Endodermal cell (in vitro differentiated cells): ENCODE measurements at regions not wholly inside any gene's neighbourhood (a gene's known extent, or its start where the extent isn't known, plus 50 kb on each side); places are given as distances from the start of the nearest gene placed in this dataset.
A peak's percentile ranks its signal among the peaks of the same experiment; 100 is the strongest.

Experiments
- DNase-seq: peaks from one replicate; pipeline ENCODE4 v3.0.0-alpha.2; 2017
- H3K27ac ChIP-seq: 2 replicates; pipeline ENCODE4 v1.5.1; 2013; ENCODE audit warnings: mild to moderate bottlenecking, low read depth, low read length, moderate library complexity
- H3K27me3 ChIP-seq: 2 replicates; pipeline ENCODE4 v1.6.1; 2013; ENCODE audit warnings: mild to moderate bottlenecking, low read length, moderate library complexity; ENCODE audit not compliant: insufficient read depth, control insufficient read depth, poor library complexity, severe bottlenecking
- H3K36me3 ChIP-seq: 2 replicates; pipeline ENCODE4 v1.7.0; 2013; ENCODE audit warnings: mild to moderate bottlenecking, low read length, moderate library complexity; ENCODE audit not compliant: control insufficient read depth, insufficient read depth
- H3K4me1 ChIP-seq: one replicate; pipeline ENCODE4 v1.7.0; 2013; ENCODE audit warnings: low read length; ENCODE audit not compliant: control insufficient read depth, insufficient read depth
- H3K4me3 ChIP-seq: 2 replicates; pipeline ENCODE4 v1.5.1; 2013; ENCODE audit warnings: mild to moderate bottlenecking, low read length, moderate library complexity
- H3K9ac ChIP-seq: 2 replicates; pipeline ENCODE4 v1.6.1; 2013; ENCODE audit warnings: mild to moderate bottlenecking, low read length, moderate library complexity; ENCODE audit not compliant: poor library complexity, severe bottlenecking; ENCODE audit errors: extremely low read depth
- H3K9me3 ChIP-seq: 2 replicates; pipeline ENCODE4 v1.6.1; 2013; ENCODE audit warnings: mild to moderate bottlenecking, low read length, moderate library complexity; ENCODE audit not compliant: control insufficient read depth
- H3K27ac Mint-ChIP-seq: 2 replicates; pipeline ENCODE4 v1.8.0; 2020; ENCODE audit warnings: mixed read lengths
- H3K27me3 Mint-ChIP-seq: 2 replicates; pipeline ENCODE4 v1.8.0; 2021; ENCODE audit warnings: mild to moderate bottlenecking, mixed read lengths; ENCODE audit not compliant: insufficient read depth
- H3K36me3 Mint-ChIP-seq: 2 replicates; pipeline ENCODE4 v1.8.0; 2020; ENCODE audit warnings: low read depth, mixed read lengths
- H3K4me1 Mint-ChIP-seq: 2 replicates; pipeline ENCODE4 v1.8.0; 2020; ENCODE audit warnings: mixed read lengths
- H3K4me3 Mint-ChIP-seq: 2 replicates; pipeline ENCODE4 v1.8.0; 2020; ENCODE audit warnings: mild to moderate bottlenecking, moderate library complexity, mixed read lengths
- H3K9me3 Mint-ChIP-seq: 2 replicates; pipeline ENCODE4 v1.8.0; 2020; ENCODE audit warnings: mild to moderate bottlenecking, mixed read lengths
- WGBS, 2 experiments: methylation state at CpG; one replicate each; pipeline versions ENCODE4 v1.1.5 to v1.1.7; 2013; ENCODE audit warnings: missing lambda C conversion rate in 2 of 2, mixed read lengths in 1 of 2; ENCODE audit not compliant: insufficient coverage in 1 of 2, insufficient read length in 1 of 2; 5-methylcytosine and 5-hydroxymethylcytosine counted together
- TF ChIP-seq, protein P1 (sequence below): fragments of 200-600 bp; sonication (generic); conservative IDR thresholded peaks from 2 replicates; pipeline ENCODE4 v1.5.0; 2021; ENCODE audit warnings: antibody characterized with exemption, mild to moderate bottlenecking

DNA sequence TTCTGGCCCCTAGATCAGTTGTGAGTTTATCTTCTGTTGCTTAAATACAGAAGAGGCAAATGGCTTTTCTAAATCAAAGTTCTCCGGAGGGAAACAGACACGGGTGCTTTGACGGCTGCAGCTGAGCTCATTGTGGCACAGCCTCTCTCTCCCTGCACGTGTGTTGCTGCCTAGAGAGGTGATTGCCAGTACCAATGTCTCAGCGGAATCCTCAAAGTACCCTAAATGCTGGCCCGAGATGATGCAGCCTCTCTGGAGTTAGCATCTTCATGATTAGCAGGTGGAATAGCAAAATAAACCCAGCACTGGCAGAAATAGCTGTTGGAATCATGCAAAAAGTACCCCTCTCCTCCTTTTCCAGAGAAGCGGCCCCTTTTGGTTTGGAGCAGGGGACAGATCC, 192.2 kb downstream of the PRDM2 start:
- Histone ChIP-seq H3K27ac (no peak overlapping the region), H3K9me3 (peaks cover 7% of the 10 kb centered on the region), H3K4me3 (peak overlapping the region; percentile 76), H3K4me1 (peaks cover 6% of the 10 kb centered on the region), H3K36me3 (no peaks in the 10 kb centered on the region), H3K27me3 (peaks cover 89% of the 10 kb centered on the region), H3K9ac (no peak overlapping the region)
- H3K27ac Mint-ChIP-seq = no peak overlapping the region
- H3K4me1 Mint-ChIP-seq = peaks cover 9% of the 10 kb centered on the region
- H3K27me3 Mint-ChIP-seq = peaks cover 42% of the 10 kb centered on the region
- H3K36me3 Mint-ChIP-seq = no peaks in the 10 kb centered on the region
- peak overlapping the region; percentile 48 for H3K4me3 Mint-ChIP-seq
- H3K9me3 Mint-ChIP-seq = peaks cover 3% of the 10 kb centered on the region
- WGBS, 2 experiments = 30 to 32% methylated on average over 7 of the region's 7 CpGs
- TF ChIP-seq, protein P1, sequence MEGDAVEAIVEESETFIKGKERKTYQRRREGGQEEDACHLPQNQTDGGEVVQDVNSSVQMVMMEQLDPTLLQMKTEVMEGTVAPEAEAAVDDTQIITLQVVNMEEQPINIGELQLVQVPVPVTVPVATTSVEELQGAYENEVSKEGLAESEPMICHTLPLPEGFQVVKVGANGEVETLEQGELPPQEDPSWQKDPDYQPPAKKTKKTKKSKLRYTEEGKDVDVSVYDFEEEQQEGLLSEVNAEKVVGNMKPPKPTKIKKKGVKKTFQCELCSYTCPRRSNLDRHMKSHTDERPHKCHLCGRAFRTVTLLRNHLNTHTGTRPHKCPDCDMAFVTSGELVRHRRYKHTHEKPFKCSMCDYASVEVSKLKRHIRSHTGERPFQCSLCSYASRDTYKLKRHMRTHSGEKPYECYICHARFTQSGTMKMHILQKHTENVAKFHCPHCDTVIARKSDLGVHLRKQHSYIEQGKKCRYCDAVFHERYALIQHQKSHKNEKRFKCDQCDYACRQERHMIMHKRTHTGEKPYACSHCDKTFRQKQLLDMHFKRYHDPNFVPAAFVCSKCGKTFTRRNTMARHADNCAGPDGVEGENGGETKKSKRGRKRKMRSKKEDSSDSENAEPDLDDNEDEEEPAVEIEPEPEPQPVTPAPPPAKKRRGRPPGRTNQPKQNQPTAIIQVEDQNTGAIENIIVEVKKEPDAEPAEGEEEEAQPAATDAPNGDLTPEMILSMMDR = no peak
- peak; percentile 47 for DNase-seq

DNA sequence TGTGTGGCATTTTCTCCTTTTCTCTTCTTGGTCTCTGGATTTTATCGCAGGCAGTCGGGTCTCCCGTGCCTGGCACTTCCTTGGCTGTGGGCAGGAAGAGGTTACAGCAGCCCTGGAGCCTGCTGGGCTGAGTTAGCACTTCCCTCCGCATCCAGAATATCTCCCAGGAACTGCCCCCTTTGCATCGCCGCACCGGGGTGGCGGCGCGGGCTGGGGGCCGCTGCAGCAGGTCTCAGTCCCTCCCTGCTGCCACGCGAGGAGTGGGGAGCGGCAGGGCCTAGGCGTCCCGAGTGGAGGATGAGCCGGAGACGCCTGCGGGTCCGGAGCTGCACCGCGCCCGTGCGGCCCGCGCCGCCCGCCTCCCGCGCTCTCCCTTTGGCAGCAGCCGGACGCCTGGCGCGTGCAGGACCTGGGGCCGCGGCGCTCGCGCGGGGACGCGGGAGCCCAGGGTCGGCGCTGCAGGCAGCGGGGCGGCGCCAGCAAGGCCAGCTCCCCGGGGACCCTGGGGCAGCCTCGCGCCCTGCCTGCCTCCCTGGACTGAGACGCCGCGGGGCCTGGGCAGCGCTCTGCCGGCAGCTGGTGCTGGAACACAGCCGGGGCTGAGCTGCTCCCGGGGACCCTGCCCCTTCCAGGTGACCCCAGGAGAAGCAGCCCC, 192.8 kb downstream of the PRDM2 start:
- peak; percentile 77 for DNase-seq
- TF ChIP-seq, protein P1 = no peak
- peaks cover 90% of the 10 kb centered on the region for H3K27me3 ChIP-seq
- Mint-ChIP-seq H3K27ac (no peak overlapping the region), H3K4me1 (peaks cover 9% of the 10 kb centered on the region), H3K36me3 (no peaks in the 10 kb centered on the region), H3K4me3 (peak overlapping the region; percentile 48), H3K27me3 (peaks cover 48% of the 10 kb centered on the region), H3K9me3 (peaks cover 3% of the 10 kb centered on the region)
- H3K4me1 ChIP-seq = peaks cover 6% of the 10 kb centered on the region
- H3K27ac ChIP-seq = no peak overlapping the region
- H3K9ac ChIP-seq = no peak overlapping the region
- 1 to 4% methylated on average over 3 to 57 of the region's 57 CpGs for WGBS, 2 experiments
- H3K36me3 ChIP-seq = no peaks in the 10 kb centered on the region
- H3K4me3 ChIP-seq = peak overlapping the region; percentile 76
- H3K9me3 ChIP-seq = peaks cover 7% of the 10 kb centered on the region

DNA sequence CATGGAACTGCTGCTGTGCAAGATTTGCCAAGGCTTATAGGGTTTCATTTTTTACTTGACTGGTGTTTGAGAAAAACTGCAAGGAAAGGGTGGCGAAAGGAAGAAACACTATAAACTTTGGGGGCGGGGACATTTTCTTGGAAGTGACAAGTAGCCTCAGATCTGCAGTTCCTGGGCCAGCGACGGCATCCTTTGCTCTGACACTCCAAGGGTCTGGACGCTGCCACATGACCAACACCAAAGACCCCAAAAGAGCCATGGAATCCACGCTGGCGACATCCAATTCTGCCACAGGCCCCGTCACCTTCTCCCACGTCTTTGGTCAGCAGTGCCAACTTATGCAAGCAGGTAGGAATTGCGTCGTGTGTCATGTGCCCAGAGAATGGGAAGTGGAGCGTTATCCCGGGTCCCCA, 193.4 kb downstream of the PRDM2 start:
- Histone ChIP-seq H3K9ac (no peak overlapping the region), H3K4me1 (peaks cover 4% of the 10 kb centered on the region), H3K9me3 (peaks cover 7% of the 10 kb centered on the region), H3K36me3 (no peaks in the 10 kb centered on the region), H3K27me3 (peaks cover 92% of the 10 kb centered on the region), H3K27ac (no peak overlapping the region), H3K4me3 (peak overlapping the region; percentile 76)
- Mint-ChIP-seq H3K27me3 (peaks cover 54% of the 10 kb centered on the region), H3K27ac (no peak overlapping the region), H3K36me3 (no peaks in the 10 kb centered on the region), H3K4me3 (peak overlapping the region; percentile 48), H3K9me3 (peaks cover 3% of the 10 kb centered on the region), H3K4me1 (peaks cover 9% of the 10 kb centered on the region)
- 44 to 51% methylated on average over 7 to 13 of the region's 13 CpGs for WGBS, 2 experiments
- TF ChIP-seq, protein P1 = no peak
- peak; percentile 49 for DNase-seq
